ENCODE measurements at regions not wholly inside any gene's neighbourhood (a gene's known extent, or its start where the extent isn't known, plus 50 kb on each side); places are given as distances from the start of the nearest gene placed in this dataset.
"Not testable (repeated sequence)": the region's sequence is repeated elsewhere in the genome, so short reads cannot be mapped to it uniquely, and the experiment has no call there.

DNA sequence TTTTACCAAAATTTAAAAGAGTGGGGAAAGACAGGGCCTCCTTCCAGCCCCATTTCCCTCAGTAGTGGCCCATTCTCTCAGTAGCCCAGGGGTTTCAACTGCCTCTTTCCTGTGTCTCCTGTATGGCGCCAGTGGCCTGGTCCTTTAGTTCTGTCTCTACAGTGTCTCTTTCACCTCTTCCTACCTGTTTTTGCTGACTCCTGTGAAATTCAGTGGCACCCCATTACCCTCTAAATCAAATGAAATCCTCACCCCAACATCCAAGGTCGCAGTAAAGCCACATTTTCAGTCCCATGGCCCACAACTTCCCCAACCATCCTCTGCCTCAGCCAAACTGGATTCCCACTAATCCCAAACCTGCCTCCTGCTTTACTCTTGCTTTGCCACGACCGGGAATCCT is 200.7 kb downstream of the IPMK start:
- DNase-seq, result no peak

DNA sequence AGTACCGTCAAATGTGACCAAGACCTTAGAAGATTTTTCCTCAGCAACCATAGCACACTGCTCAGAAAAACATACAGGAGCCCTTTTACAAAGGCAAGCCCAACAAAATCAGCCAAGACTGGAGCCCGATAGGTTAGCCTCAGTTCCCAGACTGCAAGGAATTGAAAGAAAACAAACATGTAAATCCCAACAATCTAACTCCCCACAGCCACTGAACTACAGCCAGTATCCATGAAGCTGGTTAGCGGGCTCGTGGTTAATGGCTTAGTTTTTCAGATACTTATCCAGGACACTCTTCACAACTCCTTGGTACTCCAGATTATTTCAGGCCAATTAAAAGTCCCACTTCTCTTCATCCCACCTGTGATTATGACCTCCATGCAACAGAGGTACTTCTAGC is 201.6 kb downstream of the IPMK start:
- no peak for DNase-seq

GRCh38 chr10:58065529-58065815 is 202.2 kb downstream of the IPMK start:
- DNase-seq, result no peak

DNA sequence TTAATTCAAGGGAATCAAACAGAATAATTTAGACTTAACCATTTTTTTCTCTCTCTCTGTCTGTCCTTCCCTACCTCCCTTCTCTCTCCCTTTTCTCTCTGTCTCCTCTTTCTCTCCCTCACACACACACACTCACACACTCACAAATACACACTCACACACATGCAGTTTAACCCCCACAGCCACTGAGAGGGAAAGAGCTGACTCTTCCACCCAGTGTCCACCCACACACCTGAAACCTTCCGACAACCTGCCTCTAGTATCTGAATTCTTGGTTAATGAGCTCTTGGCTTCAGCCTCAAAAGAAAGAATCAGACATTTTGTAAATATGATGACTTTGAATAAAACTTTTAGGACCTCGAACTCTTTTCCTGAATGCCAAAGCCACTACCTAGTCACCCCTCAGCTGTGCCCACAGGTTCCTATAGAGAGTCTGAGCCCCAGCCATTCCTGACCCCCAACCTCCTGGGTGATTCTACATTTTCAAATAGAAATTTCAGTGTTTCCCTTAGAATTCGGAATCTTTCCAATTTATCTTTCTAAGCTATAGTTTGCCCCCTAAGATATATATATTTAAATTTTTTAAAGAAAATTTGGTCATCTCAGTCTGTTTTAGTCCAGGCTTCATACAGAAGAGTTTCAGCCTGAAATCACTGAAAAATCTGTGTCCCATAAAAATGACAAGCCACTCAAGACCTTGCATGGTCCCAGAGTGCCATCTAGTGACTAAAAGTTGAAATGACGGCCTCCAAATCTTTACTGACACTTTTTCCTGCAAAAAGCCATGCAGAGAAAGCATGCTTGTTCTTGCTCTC is 202.8 kb downstream of the IPMK start:
- no peak for DNase-seq

- no peak for DNase-seq
These were observed 203.7 kb downstream of the IPMK start for GRCh38 chr10:58063861-58064480.

GRCh38 chr10:58058683-58059082 is 209.0 kb downstream of the IPMK start:
- DNase-seq, result not testable (repeated sequence)

DNA sequence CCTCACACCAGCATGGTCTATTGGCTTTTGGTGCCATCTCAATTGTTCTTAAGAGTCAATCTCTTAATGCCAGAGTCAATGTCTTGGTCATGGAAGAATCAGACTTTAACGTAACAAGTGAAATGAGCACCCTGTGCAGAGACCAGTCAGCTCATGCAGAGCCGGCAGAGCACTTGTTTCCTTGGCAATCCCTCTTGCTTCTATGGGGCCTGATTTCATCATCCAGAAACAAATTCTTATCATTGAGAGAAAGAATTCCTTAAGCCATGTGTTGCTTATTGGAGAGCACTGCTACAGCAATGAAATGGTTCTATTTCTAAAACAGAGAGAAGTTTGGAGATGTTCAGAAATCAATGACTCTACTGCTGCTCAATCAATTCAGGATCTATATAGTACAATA is 212.8 kb downstream of the IPMK start:
- DNase-seq, result peak; percentile 53

DNA sequence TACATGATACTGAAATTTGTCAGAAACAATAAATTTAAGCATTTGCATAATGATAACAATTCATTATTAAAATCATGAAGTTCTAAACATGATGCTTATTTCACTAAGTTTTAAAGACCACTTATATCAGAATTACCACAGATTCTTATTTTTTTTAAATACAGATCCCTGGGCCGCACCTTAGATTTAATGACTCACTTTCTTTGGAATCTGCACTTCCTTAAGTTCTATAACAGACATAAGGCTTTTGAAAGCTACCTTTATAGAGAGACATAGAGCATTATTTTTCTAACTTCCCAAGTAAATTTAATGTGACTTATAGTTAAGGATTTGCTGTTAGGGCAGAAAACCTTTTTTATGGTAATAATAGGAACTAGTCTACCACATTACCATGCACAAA is 214.9 kb downstream of the IPMK start:
- peak; percentile 39 for DNase-seq

- no peak for DNase-seq
These were observed 217.1 kb downstream of the IPMK start for GRCh38 chr10:58050575-58050974.

GRCh38 chr10:58048936-58049335 is 218.8 kb downstream of the IPMK start:
- no peak for DNase-seq

DNA sequence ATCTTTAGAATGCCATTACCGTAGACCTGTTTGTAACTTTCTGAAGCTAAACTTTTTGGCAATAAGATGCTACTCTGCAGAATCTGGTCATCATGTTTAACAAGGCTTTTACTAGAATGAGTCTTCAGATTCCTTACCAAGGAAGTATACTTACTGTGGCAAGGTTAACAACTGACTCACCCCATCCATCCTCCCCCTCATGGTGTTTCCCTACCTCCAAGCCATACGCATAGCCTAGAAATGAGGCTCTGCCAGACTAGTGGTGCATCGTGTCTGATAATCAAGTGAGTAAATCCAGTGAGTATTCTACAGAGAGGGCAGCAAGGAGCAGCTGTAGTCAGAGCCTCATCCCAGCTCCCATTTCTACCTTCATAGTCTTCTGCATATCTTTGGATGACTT is 223.6 kb downstream of the IPMK start:
- DNase-seq, result peak; percentile 96

DNA sequence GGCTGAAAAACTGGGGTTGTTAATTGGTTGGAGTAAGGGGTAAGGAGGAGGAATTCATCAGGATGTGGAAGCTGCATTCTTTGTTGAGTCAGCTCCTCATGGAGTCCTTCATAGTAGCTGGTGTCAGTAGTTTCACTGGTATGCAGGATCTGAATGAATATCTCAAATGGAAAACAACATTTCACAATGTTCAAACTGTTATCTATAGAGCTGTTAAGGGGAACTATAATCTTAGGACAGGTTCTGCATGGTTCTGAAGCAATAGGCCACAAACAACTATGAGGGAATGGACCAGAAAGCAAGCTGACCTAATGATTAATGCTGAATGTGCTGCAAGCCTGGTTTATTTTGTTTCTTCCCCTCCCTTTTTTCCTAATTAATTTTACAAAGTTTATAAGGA is 225.8 kb downstream of the IPMK start:
- peak; percentile 59 for DNase-seq

DNA sequence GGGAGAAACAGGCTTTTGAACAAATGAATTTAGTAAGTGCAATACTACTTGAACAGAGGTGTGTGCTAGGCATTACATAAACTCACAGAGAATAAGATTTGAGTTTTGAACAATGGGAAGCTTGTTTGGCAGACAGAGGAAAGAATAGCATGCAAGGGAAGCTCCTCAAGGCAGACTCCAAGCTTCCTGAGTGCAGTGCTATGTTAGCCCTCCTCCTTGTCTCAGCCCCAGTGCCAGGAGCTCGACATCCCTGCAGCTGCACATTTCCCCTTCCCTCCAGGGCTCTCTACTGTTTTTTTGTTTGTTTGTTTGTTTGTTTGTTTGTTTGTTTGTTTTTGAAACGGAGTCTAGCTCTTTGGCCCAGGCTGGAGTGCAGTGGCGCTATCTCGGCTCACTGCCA is 237.5 kb downstream of the IPMK start:
- DNase-seq, result no peak

GRCh38 chr10:58028597-58029366 is 238.9 kb downstream of the IPMK start:
- peak; percentile 73 for DNase-seq

DNA sequence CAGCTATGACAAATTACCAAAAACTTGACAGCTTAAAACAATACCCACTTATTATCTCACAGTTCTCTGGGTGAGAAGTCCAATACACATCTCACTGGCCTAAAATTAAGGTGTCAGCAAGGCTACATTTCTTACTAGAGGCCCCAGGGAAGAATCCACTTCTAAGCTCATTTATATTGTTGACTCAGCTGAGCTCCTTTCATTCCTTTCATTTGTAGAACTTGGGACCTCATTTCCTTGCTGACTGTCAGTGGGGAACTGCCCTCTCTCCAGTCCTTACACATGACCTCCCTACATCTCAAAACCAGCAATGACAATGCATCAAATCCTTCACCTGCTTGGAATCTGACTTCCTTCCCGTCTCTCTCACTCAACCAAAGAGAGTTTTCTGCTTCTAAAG is 240.3 kb downstream of the IPMK start:
- no peak for DNase-seq

GRCh38 chr10:58026036-58026435 is 241.7 kb downstream of the IPMK start:
- no peak for DNase-seq

- DNase-seq, result peak; percentile 83
These were observed 244.2 kb downstream of the IPMK start for GRCh38 chr10:58023341-58024073.

- DNase-seq, result no peak
These were observed 247.7 kb downstream of the IPMK start for GRCh38 chr10:58019863-58020537.

- DNase-seq, result peak; percentile 84
These were observed 249.9 kb downstream of the IPMK start for GRCh38 chr10:58017719-58018367.

DNA sequence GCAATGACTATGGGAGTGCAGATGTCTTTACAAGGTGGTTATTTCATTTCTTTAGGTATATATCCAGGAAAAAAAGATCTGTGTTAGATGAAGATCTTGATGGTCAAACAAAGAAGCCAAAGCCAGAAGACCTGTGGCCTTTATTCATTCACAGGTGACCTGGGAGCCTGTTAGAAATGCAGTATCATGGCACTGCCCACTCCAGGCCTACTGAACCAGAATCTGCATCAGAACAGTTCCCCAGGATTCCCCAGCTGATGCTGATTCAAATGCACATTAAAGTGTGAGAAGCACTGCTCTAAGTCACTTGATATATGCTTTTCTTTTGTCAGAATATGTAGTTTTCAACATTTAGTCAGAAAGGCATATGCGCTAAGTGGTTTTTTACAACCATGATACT is 251.1 kb downstream of the IPMK start:
- DNase-seq, result no peak

DNA sequence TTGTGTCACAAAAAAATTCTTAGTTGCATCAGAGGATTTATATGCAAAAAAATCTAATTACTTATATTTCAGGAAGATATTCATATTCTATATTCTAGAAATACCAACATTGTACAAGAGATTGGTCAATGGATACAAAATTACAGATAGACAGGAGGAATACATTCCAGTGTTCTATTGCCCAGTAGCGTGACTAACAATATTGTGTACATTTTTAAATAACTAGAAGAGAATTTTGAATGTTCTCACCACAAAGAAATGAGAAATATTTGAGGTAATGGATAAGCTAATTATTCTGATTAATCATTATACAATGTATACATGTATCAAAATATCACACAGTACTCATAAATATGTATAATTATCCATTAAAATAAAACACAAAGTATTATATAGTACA is 253.3 kb downstream of the IPMK start:
- no peak for DNase-seq

DNA sequence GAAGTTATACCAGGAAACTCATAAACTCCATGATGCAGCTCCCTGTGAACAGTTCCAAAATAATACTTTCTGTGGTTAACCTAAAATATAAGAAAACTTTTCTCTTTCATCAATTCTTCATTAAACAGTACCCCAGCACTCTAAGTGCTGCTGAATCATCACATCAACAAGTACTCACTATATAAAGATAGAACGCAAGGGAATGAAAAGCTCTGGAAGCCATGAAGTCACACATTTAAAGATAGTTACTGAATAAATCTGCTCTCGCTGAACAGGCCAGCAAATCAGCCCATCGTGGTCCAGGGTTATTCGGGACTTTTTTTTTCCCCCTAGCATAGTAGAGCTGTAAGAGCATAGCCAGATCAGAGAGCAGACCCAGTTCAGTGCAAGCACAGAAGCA is 254.3 kb downstream of the IPMK start:
- DNase-seq, result no peak
